WI38 (cell line): ENCODE measurements at regions not wholly inside any gene's neighbourhood (a gene's known extent, or its start where the extent isn't known, plus 50 kb on each side); places are given as distances from the start of the nearest gene placed in this dataset.

ENCODE experiments used
- H3K4me3 ChIP-seq: 2 replicates; pipeline ENCODE4 v1.5.1; 2011; ENCODE audit warnings: low read depth, mild to moderate bottlenecking, control low read depth, low read length
- TF ChIP-seq, protein P1 (sequence below): IDR thresholded peaks from 2 replicates; pipeline ENCODE4 v1.5.1; 2012; ENCODE audit warnings: low read depth, mild to moderate bottlenecking, control low read depth, low read length

- no peak overlapping the region for H3K4me3 ChIP-seq
- TF ChIP-seq, protein P1, sequence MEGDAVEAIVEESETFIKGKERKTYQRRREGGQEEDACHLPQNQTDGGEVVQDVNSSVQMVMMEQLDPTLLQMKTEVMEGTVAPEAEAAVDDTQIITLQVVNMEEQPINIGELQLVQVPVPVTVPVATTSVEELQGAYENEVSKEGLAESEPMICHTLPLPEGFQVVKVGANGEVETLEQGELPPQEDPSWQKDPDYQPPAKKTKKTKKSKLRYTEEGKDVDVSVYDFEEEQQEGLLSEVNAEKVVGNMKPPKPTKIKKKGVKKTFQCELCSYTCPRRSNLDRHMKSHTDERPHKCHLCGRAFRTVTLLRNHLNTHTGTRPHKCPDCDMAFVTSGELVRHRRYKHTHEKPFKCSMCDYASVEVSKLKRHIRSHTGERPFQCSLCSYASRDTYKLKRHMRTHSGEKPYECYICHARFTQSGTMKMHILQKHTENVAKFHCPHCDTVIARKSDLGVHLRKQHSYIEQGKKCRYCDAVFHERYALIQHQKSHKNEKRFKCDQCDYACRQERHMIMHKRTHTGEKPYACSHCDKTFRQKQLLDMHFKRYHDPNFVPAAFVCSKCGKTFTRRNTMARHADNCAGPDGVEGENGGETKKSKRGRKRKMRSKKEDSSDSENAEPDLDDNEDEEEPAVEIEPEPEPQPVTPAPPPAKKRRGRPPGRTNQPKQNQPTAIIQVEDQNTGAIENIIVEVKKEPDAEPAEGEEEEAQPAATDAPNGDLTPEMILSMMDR: no peak
These were observed 677.0 kb downstream of the NYAP2 start for GRCh38 chr2:226076529-226076928.

DNA sequence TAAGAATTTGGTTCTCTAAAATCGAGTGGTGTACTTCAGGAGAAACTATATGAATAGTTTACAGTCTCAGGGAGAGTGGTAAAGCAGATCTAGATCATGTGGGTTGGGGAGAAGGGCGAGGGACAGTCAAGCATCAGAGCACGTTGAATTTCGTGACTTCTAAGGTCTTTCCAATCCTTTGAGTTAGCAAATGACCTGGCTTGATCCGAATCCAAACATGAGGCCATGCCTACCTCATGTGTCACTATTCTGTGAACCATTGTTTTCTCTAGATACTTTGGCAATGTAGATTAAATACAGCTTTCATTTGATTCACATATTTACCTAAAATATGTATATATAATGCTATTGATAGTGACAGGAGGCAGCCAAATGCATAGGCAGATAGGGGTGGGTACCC is 674.9 kb downstream of the NYAP2 start:
- H3K4me3 ChIP-seq: no peak overlapping the region
- TF ChIP-seq, protein P1: no peak

- H3K4me3 ChIP-seq: no peak overlapping the region
- TF ChIP-seq, protein P1: no peak
These were observed 674.1 kb downstream of the NYAP2 start for GRCh38 chr2:226073496-226074160.

DNA sequence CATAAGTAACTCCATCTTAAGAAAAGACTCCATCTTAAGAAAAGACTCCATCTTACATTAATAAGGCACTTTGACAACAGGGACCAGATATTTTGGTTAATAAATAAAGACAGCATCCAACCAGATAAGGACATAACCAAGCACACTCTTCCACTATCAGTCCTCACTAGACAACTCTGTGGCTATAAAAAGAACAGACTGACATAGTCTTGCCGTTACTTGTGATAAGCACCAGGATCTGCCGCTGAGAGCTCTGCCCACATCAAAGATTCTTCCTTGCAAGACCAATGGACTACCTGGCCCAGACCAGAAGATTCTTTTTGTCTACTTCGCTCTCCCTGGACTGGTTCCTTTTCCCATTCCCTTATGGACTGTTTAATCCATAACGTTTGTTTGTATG is 667.4 kb downstream of the NYAP2 start:
- no peak overlapping the region for H3K4me3 ChIP-seq
- TF ChIP-seq, protein P1: no peak

DNA sequence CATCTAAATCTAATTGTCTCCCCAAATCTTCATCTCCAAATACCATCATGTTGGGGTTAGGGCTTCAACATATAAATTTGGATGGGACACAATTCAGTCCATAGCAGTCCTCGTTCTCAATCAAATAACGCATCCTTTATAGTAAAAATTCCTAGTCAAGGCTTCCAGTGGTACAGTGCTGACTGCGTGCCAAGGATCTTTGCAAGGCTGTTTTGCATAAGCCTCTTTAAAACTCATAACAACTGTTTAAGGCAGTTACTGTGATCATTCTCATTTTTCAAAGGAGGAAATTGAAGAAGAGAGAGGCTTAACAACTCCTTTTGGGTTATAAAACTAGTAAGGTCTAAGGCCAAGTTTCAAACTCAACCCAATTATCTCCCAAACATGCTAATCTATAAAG is 666.9 kb downstream of the NYAP2 start:
- TF ChIP-seq, protein P1: no peak
- H3K4me3 ChIP-seq: no peak overlapping the region

DNA sequence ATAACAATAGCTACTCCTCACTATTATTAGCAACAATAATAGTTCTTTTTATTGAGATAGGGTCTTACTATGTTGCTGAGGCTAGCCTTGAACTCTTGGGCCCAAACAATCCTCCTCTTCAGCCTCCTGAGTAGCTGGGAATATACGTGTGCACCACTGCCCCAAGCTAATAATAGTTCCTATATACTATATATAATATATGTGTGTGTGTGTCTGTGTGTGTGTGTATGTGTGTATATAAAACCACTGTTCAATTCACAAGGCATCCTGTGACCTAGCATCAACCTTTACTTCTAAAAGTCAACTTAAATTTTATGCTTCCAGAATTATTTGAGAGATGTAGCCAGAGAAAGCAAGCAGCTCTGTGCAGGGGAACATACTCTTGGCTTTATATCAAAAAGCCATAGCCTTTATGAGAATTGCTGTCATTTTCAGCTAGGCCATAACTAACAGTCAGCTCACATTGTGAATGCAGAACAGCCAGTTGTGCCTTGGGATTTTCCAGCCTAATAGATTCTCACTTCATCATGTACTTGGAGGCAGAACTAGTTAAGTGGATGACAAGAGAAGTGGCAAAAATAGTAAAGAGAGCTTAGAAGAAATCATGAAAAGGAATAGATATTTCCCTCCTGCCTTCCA is 665.5 kb downstream of the NYAP2 start:
- TF ChIP-seq, protein P1: no peak
- no peak overlapping the region for H3K4me3 ChIP-seq

DNA sequence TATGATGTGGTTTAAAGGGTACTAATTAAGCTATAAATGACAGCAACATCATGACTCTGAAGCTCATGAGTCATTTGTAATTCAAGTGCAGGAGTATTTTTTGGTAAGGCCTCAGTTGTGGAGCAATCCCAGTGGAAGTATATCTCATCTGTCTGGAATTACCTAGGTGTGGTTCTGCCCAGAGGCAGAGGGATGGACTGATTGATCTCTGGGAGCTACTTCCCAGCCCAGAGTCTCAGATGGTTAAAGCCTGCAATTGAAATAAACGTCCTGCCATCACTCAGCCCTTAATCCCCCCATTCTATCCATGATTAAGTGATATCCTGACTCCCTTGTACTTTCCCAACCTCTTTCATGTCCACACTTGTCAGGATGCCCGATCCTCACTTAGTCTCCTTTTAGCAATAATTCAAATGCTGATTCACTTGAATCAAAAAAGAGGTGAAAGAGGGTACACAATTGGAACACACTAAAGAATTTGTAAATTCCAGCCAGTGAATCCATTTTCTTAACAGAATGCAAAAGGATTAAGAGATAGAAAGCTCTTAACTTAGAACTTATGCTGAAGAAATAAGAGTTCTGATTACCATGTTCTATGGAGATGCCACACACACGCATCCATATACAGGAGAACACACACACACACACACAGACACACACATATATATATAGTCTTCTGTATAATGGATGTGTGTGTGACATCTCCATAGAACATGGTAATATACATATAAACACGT is 664.4 kb downstream of the NYAP2 start:
- TF ChIP-seq, protein P1: no peak
- H3K4me3 ChIP-seq: no peak overlapping the region
